ENCODE measurements at regions not wholly inside any gene's neighbourhood (a gene's known extent, or its start where the extent isn't known, plus 50 kb on each side); places are given as distances from the start of the nearest gene placed in this dataset.

DNA sequence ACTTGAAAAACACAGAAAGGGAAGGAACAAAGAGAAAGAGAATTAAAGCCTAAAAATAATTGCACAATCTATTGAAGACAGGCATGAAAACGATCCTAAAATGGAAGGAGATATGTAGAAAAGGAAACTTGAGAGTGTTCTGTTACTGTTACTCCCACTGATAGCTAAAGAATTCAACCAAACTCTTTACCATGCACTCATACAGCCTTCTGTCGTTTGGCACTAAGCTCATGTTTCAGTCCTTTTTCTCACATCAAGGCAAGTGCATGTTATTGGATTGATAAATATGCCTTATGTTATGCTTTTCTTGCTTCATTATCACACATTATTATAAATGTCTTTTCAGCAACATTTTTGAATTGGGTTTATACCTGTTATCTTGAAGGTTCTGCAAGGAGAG lies 696.5 kb downstream of the EFNA5 start:
- H3K27ac Mint-ChIP-seq = no peak overlapping the region
- no peaks in the 10 kb centered on the region for H3K4me1 Mint-ChIP-seq
- no CpG with 5 or more reads among the region's 2 CpGs for WGBS (ENCODE audit: insufficient coverage)
- POLR2A ChIA-PET = no interaction called here
- CTCF ChIA-PET = no interaction called here
- no peaks in the 10 kb centered on the region for H4K20me1 ChIP-seq (ENCODE audit: control insufficient read depth, insufficient read depth, low read length, poor library complexity, severe bottlenecking)
- no peaks in the 10 kb centered on the region for H3K36me3 ChIP-seq (replicated peaks in 1 of 2; ENCODE audit: control extremely low read depth in 1 of 2, control insufficient read depth in 1 of 2, extremely low read depth in 1 of 2, insufficient read depth in 2 of 2, low read length in 1 of 2)
- ATAC-seq (ENCODE audit: low read depth) (no peak), DNase-seq (no peak)
- H3K27ac ChIP-seq (ENCODE audit: low read length in 2 of 2) = no peak overlapping the region
- no peaks in the 10 kb centered on the region for H3K27me3 ChIP-seq (replicated peaks in 1 of 4; ENCODE audit: control extremely low read depth in 1 of 4, control insufficient read depth in 3 of 4, insufficient read depth in 4 of 4, low read length in 3 of 4)
- H3K9ac ChIP-seq (ENCODE audit: low read length) = no peak overlapping the region
- H3K79me2 ChIP-seq (ENCODE audit: control insufficient read depth, insufficient read depth, low read length) = no peaks in the 10 kb centered on the region
- H3K9me3 ChIP-seq (ENCODE audit: control extremely low read depth in 1 of 3, control insufficient read depth in 2 of 3, insufficient read depth in 1 of 3, low read length in 2 of 3) = no peaks in the 10 kb centered on the region
- no peak overlapping the region for H2AFZ ChIP-seq (ENCODE audit: insufficient read depth, low read depth, low read length, poor library complexity, severe bottlenecking)
- H3K27me3 Mint-ChIP-seq = no peaks in the 10 kb centered on the region
- no peaks in the 10 kb centered on the region for H3K9me3 Mint-ChIP-seq (ENCODE audit: insufficient read depth)
- no peak overlapping the region for H3K4me3 Mint-ChIP-seq
- TF ChIP-seq, protein P1, sequence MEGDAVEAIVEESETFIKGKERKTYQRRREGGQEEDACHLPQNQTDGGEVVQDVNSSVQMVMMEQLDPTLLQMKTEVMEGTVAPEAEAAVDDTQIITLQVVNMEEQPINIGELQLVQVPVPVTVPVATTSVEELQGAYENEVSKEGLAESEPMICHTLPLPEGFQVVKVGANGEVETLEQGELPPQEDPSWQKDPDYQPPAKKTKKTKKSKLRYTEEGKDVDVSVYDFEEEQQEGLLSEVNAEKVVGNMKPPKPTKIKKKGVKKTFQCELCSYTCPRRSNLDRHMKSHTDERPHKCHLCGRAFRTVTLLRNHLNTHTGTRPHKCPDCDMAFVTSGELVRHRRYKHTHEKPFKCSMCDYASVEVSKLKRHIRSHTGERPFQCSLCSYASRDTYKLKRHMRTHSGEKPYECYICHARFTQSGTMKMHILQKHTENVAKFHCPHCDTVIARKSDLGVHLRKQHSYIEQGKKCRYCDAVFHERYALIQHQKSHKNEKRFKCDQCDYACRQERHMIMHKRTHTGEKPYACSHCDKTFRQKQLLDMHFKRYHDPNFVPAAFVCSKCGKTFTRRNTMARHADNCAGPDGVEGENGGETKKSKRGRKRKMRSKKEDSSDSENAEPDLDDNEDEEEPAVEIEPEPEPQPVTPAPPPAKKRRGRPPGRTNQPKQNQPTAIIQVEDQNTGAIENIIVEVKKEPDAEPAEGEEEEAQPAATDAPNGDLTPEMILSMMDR (IDR thresholded peaks at IDR 0.05) = no peak
- TF ChIP-seq EZH2 (IDR thresholded peaks at IDR 0.05; ENCODE audit: borderline replicate concordance, insufficient read depth, low read depth, low read length, poor library complexity, severe bottlenecking) = no peak
- intact Hi-C loops (cut with micrococcal nuclease) = no loop called here
- no peak overlapping the region for H3K4me3 ChIP-seq (ENCODE audit: control extremely low read depth in 1 of 5, extremely low read depth in 1 of 5, insufficient read depth in 1 of 5, low read depth in 2 of 5, low read length in 4 of 5)
- H3K4me2 ChIP-seq (replicated peaks; ENCODE audit: low read depth, low read length, poor library complexity, severe bottlenecking) = no peak overlapping the region
- no peaks in the 10 kb centered on the region for H3K4me1 ChIP-seq (ENCODE audit: control insufficient read depth in 2 of 2, insufficient read depth in 2 of 2, low read length in 2 of 2)

DNA sequence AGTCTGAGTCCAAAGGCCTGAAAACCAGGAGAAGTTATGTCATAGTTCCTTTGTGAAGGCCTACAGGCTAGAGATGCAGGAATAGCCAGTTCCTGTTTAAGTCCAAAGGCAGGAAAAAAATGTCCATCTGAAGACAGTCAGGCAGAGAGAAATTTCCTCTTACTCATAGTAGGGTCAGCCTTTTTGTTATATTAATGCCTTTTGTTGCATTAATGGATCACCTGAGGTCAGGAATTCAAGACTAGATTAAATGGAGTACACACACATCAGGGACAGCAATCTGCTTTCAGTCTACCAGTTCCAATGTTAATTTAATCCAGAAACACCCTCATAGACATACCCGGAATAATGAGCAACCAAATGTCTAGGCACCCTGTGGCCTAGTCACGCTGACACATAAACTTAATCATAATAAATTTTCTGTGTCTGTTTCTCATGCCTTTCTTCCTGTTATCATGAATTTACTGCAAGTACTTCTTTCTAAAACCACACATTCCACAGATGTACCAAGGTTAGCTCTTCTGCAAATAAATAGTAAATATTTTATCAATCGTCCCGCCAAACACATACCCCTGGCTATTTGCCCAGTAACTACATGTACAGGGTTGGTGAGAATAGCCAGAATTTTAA lies 703.9 kb downstream of the EFNA5 start:
- ChIA-PET POLR2A (no interaction called here), CTCF (no interaction called here)
- H3K27me3 Mint-ChIP-seq = no peaks in the 10 kb centered on the region
- intact Hi-C loops (cut with micrococcal nuclease) = no loop called here
- Histone ChIP-seq H3K36me3 (replicated peaks in 1 of 2; ENCODE audit: control extremely low read depth in 1 of 2, control insufficient read depth in 1 of 2, extremely low read depth in 1 of 2, insufficient read depth in 2 of 2, low read length in 1 of 2) (no peaks in the 10 kb centered on the region), H3K4me2 (replicated peaks; ENCODE audit: low read depth, low read length, poor library complexity, severe bottlenecking) (no peak overlapping the region), H3K4me1 (ENCODE audit: control insufficient read depth in 2 of 2, insufficient read depth in 2 of 2, low read length in 2 of 2) (no peaks in the 10 kb centered on the region), H2AFZ (ENCODE audit: insufficient read depth, low read depth, low read length, poor library complexity, severe bottlenecking) (no peak overlapping the region), H4K20me1 (ENCODE audit: control insufficient read depth, insufficient read depth, low read length, poor library complexity, severe bottlenecking) (no peaks in the 10 kb centered on the region), H3K9ac (ENCODE audit: low read length) (no peak overlapping the region), H3K79me2 (ENCODE audit: control insufficient read depth, insufficient read depth, low read length) (no peaks in the 10 kb centered on the region), H3K4me3 (ENCODE audit: control extremely low read depth in 1 of 5, extremely low read depth in 1 of 5, insufficient read depth in 1 of 5, low read depth in 2 of 5, low read length in 4 of 5) (no peak overlapping the region), H3K9me3 (ENCODE audit: control extremely low read depth in 1 of 3, control insufficient read depth in 2 of 3, insufficient read depth in 1 of 3, low read length in 2 of 3) (no peaks in the 10 kb centered on the region), H3K27ac (ENCODE audit: low read length in 2 of 2) (no peak overlapping the region), H3K27me3 (replicated peaks in 1 of 4; ENCODE audit: control extremely low read depth in 1 of 4, control insufficient read depth in 3 of 4, insufficient read depth in 4 of 4, low read length in 3 of 4) (no peaks in the 10 kb centered on the region)
- 88% methylated on average over 1 of the region's 4 CpGs for WGBS (ENCODE audit: insufficient coverage)
- peaks cover 2% of the 10 kb centered on the region for H3K9me3 Mint-ChIP-seq (ENCODE audit: insufficient read depth)
- TF ChIP-seq EZH2 (IDR thresholded peaks at IDR 0.05; ENCODE audit: borderline replicate concordance, insufficient read depth, low read depth, low read length, poor library complexity, severe bottlenecking) = no peak
- TF ChIP-seq, protein P1 (IDR thresholded peaks at IDR 0.05) = no peak
- no peak overlapping the region for H3K4me3 Mint-ChIP-seq
- ATAC-seq (ENCODE audit: low read depth) (no peak), DNase-seq (no peak)
- H3K4me1 Mint-ChIP-seq = no peaks in the 10 kb centered on the region
- H3K27ac Mint-ChIP-seq = no peak overlapping the region
